ENCODE measurements at regions not wholly inside any gene's neighbourhood (a gene's known extent, or its start where the extent isn't known, plus 50 kb on each side); places are given as distances from the start of the nearest gene placed in this dataset.

DNA sequence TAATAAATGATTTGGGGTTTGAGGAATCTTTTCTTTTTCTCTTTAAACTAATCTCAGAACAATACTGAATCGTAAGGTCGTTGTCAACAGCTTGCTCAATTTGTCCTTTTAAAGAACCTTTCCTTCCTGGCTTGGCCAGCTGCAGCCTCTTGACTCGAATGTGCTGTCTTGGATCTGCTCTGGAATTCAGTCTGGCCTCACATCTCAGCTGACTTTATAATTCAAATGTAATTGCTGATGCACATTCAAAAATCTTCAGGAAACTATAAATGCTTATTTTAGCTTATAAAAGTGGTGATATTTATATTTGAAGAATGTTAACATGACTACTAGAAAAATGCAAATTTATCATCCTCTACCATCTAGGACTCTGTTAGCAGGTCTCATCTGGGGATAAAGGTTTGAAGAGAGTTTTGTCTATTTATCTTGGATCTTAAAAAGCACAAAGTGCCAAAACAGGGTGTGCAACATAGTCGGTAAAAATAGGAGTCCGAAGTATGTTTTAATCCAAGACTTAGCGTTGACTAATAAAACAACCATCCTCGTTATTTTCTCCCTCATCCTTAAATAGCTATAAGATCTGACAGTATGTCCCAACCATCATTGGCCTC is 1035.2 kb downstream of the MCTP2 start:
- Histone ChIP-seq H3K36me3 (ENCODE audit: insufficient read depth, low read length) (no peaks in the 10 kb centered on the region), H3K4me1 (ENCODE audit: insufficient read depth, low read length) (no peaks in the 10 kb centered on the region)

DNA sequence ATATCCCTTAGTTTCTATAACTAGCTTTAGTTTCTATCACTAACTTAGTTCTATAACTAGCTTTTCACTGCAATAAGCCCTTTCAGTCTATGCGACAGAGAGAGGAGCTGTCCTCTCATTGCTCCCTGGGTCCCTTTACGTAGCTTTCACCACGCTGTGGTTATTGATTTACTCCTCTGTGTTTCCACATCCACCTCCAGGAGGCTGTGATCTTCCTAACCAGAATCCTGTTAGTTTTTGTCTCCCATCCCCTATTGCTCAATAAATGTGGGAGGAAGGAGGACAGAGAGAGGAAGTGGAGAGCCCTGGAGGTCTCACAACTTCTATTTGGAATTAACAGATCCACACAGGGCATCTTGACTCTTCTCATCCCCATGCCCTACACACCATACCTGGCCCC is 1036.1 kb downstream of the MCTP2 start:
- no peaks in the 10 kb centered on the region for H3K9me3 ChIP-seq (ENCODE audit: control insufficient read depth, insufficient read depth, low read length)
- no peaks in the 10 kb centered on the region for H3K4me1 ChIP-seq (ENCODE audit: insufficient read depth, low read length)
- no peak overlapping the region for H3K9ac ChIP-seq (ENCODE audit: low read depth, low read length)
- no peaks in the 10 kb centered on the region for H3K36me3 ChIP-seq (ENCODE audit: insufficient read depth, low read length)

More for the DNA sequence above, 1035.2 kb downstream of the MCTP2 start:
- H3K9me3 ChIP-seq (ENCODE audit: control insufficient read depth, insufficient read depth, low read length), result no peaks in the 10 kb centered on the region
- H3K9ac ChIP-seq (ENCODE audit: low read depth, low read length), result no peak overlapping the region

DNA sequence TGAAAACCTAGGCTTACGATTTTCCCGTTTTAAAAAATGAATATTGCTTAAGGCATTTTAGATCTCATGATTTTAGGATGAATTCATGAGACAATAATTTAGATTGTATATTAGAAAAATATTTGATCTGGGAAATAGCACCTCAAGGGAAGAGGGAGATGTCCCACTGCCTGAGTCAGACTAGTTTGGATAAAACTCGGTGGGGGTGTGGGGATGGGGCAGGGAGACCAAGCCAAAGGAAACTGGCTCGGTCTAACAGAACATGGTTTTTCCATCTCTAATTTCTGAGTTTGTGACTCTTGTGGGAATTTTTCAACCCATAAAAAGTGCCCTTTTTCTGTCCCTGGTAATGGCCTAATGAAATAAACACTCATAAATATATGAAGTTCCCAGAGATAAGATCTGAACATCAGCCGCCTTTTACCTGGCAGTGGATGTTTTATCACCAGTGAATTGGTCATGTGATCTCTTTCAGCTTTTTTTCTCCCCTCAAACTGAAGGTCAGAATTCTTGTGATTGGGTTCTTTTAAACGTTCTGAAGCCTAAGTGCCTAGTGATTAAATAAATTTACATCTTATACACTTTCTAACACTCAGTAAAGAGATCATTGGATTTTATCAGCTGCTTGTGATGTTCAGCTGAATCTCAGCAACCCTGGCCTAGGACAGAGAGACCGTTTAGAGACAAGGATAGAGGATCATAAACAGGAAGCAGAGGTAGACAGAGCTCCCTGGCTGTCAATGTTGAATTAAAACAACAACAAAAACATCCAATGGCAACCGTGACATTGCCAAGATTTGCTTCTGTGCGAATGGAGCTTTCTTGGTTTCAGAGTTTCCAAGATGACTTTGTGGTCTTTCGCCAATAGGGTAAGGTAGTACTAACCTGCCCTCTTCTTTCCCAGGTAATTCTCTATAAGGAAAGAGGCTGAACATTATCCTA is 1038.2 kb downstream of the MCTP2 start:
- Histone ChIP-seq H3K9ac (ENCODE audit: low read depth, low read length) (no peak overlapping the region), H3K4me1 (ENCODE audit: insufficient read depth, low read length) (no peaks in the 10 kb centered on the region), H3K36me3 (ENCODE audit: insufficient read depth, low read length) (no peaks in the 10 kb centered on the region), H3K9me3 (ENCODE audit: control insufficient read depth, insufficient read depth, low read length) (peaks cover 4% of the 10 kb centered on the region; the same call in 1 of the 2 replicates)

DNA sequence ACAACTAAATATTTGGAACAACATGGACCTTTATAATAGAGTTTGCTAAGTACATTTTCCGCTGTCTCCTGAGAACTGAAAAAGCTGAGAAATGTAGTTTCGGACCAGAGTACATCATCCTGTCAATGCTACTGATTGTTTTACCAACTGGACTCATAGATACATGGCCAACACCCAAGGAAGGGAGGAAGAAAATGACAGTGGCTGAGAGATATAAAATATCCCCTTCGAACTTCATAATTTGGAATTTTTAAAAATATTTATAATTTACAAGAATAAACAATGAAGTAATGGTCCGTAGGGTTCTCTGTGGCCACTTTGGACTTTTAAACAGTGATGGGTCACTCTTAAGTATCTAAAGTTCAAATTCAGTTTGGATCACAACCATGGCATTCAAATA is 1042.7 kb downstream of the MCTP2 start:
- Histone ChIP-seq H3K9ac (ENCODE audit: low read depth, low read length) (no peak overlapping the region), H3K9me3 (ENCODE audit: control insufficient read depth, insufficient read depth, low read length) (peaks cover 4% of the 10 kb centered on the region; the same call in 1 of the 2 replicates), H3K36me3 (ENCODE audit: insufficient read depth, low read length) (no peaks in the 10 kb centered on the region), H3K4me1 (ENCODE audit: insufficient read depth, low read length) (no peaks in the 10 kb centered on the region)

DNA sequence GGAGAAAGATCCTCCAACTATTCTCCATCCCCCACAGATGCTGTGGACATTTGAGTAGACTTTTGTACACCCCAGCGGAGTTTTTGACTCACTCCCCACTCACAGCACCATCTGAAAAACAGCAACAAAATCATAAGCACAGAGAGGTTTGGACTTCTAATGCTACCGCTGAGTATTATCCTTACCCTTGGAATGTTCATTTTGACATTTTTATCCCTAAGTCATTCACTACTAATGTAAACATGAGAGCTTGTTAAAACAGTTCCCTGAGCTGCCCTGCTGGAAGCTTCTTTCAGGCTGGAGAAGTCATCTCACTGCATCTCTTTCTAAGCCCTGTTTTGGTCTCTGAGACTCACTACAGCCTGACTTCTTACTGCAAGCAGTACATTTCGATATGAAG is 1045.9 kb downstream of the MCTP2 start:
- no peaks in the 10 kb centered on the region for H3K36me3 ChIP-seq (ENCODE audit: insufficient read depth, low read length)
- H3K9me3 ChIP-seq (ENCODE audit: control insufficient read depth, insufficient read depth, low read length), result peaks cover 4% of the 10 kb centered on the region; the same call in 1 of the 2 replicates
- H3K9ac ChIP-seq (ENCODE audit: low read depth, low read length), result no peak overlapping the region
- no peaks in the 10 kb centered on the region for H3K4me1 ChIP-seq (ENCODE audit: insufficient read depth, low read length)

DNA sequence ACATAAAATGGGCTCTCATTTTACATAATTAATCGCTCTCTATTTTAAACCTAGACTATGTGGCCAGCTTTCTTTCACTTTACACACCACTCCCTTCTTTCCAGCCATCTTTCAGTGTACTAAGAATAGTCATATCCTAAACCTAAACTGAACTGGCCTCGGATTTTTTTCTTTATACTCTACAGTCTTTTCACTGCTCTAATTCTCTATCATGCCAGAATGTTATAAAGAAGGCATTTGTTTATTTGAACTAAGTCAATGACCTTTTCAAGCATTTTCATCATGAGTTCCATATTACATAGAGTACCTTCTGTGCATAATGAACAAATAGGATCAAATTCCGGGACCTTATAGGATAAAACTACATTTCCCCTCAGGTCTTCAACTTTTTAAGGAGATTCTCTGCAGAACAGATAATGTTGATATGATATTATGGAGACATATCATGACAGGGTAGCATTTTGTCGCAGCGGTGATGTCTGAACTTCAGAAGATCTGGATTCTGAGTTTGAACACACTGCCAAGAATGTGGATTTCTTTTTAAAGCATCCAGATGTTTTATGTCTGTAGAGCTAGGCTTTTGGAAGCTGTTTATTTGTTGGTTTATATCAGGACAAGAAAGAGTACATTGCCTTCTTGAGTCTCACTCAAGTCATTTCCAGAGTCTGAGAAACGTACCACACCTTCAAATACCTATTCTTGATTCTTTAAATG is 1047.3 kb downstream of the MCTP2 start:
- H3K9ac ChIP-seq (ENCODE audit: low read depth, low read length), result no peak overlapping the region

DNA sequence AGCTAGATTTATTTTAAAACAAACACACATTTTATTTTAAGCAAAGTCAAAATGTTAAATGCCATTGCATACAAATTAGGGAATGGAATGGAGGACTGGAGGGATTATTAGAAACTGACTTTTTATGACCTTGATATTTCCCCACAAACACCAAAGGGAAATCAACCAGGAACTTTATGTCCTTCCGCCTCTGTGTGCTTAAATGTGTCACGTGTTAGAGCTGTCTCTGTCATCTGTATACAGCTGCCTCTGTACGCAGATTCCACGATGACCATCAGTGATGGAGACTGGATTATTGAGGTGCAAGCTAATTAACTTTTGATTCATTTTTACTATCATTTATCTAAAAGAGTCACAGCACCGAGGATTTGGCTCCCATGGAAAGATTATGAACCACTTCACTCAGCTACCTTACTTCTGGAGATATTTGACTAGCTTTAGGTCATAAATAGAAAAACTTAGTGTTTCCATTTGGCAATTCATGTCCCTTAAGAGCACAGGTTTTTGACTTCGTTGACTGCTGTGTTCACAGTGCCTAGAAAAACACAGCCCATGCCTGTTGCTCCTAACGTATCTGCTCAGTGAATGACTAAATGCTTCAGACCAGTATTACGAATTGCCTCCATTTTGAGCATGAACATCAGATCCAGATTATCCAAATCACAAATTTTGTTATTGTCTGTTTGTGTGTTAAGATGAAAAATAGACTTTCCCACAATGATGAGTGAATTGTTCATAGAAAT is 1048.1 kb downstream of the MCTP2 start:
- Histone ChIP-seq H3K9ac (ENCODE audit: low read depth, low read length) (no peak overlapping the region), H3K36me3 (ENCODE audit: insufficient read depth, low read length) (no peaks in the 10 kb centered on the region), H3K4me1 (ENCODE audit: insufficient read depth, low read length) (no peaks in the 10 kb centered on the region), H3K9me3 (ENCODE audit: control insufficient read depth, insufficient read depth, low read length) (no peaks in the 10 kb centered on the region)

More for the DNA sequence above, 1047.3 kb downstream of the MCTP2 start:
- no peaks in the 10 kb centered on the region for H3K36me3 ChIP-seq (ENCODE audit: insufficient read depth, low read length)
- H3K9me3 ChIP-seq (ENCODE audit: control insufficient read depth, insufficient read depth, low read length), result no peaks in the 10 kb centered on the region
- H3K4me1 ChIP-seq (ENCODE audit: insufficient read depth, low read length), result no peaks in the 10 kb centered on the region

DNA sequence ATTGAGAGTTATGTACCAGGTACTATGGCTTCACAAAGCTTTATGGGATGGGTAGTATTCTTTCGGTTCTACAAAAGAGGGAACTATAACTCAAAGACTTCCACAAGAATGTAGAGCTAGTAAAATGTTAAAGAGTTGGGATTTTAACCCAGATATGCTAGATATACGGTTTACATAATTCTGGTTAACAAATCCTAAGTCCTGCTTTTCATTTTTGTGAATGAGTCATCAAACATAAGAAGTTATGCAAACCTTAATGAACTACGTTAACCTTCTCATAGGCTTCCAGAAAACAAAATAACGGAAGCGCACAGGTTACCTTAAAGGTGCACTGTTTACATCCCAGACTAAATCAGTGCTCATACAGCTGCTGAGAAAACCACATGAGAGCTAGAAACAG is 1049.3 kb downstream of the MCTP2 start:
- Histone ChIP-seq H3K36me3 (ENCODE audit: insufficient read depth, low read length) (no peaks in the 10 kb centered on the region), H3K4me1 (ENCODE audit: insufficient read depth, low read length) (no peaks in the 10 kb centered on the region), H3K9me3 (ENCODE audit: control insufficient read depth, insufficient read depth, low read length) (no peaks in the 10 kb centered on the region), H3K9ac (ENCODE audit: low read depth, low read length) (no peak overlapping the region)

DNA sequence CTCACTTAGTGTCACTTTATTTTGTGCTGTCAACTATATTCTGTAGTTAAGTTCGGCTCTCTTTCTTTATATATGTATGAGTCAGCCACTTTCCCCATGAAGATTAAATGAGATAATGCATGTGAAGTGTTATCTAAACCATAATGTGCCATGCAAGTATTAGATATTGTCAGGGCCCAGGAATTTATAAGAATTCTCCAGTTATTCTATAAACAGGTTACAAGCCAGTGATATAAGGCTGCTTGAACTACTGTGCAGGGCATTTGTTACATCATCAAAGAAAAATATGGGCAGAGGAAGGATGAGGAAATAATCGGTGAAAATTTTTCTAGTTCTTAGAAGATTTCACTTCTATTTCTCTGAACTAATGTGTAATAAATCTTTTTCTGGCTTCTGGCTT is 1049.0 kb upstream of the NR2F2 start:
- H3K4me1 ChIP-seq (ENCODE audit: insufficient read depth, low read length), result no peaks in the 10 kb centered on the region; the same call in 1 of the 2 replicates
- H3K9me3 ChIP-seq (ENCODE audit: control insufficient read depth, insufficient read depth, low read length), result no peaks in the 10 kb centered on the region
- no peak overlapping the region for H3K9ac ChIP-seq (ENCODE audit: low read depth, low read length)
- H3K36me3 ChIP-seq (ENCODE audit: insufficient read depth, low read length), result no peaks in the 10 kb centered on the region

DNA sequence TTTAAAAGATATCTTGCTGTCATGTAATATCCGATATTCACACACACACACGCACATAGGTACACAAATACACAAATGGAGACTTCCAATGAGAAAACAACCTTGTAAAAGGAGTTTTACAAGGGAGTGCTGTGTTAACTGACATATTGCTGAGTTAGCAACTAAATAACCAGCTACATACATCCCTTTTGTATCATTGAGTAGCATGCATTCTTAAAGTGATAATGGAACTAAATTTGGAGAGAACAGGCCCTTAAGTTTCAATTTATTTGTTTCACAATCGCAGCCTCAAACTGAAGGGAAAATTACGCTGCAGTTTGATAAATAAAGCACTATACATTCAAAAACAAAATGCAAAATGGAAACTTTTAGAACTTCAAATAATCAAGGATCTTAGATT is 1046.0 kb upstream of the NR2F2 start:
- peaks cover 9% of the 10 kb centered on the region; the same call in 1 of the 2 replicates for H3K4me1 ChIP-seq (ENCODE audit: insufficient read depth, low read length)
- no peak overlapping the region for H3K9ac ChIP-seq (ENCODE audit: low read depth, low read length)
- H3K9me3 ChIP-seq (ENCODE audit: control insufficient read depth, insufficient read depth, low read length), result no peaks in the 10 kb centered on the region
- no peaks in the 10 kb centered on the region for H3K36me3 ChIP-seq (ENCODE audit: insufficient read depth, low read length)

DNA sequence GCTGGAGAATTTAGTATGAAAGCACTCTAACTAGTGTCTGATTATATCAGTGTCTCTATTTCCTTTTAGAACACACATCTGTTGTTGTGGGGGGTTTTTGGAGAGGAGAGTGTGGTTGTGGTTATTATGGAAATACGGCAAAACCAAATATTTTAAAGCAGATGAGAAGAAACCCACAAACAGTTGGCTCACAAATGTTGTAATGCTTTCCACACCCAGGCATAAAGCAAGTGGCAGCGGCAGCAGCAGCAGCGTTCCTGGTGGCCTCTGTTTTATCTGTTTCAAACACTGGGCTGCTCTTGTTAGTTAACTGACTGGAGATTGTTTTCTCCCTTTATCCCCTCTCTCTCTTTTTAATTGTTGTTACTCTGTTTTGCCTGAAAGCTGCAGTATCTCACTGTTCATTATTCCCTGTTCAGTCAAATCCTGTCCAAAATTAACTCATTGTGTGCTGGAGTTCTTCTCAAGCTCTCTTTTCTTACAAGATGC is 1045.5 kb upstream of the NR2F2 start:
- peaks cover 9% of the 10 kb centered on the region; the same call in 1 of the 2 replicates for H3K4me1 ChIP-seq (ENCODE audit: insufficient read depth, low read length)
- H3K36me3 ChIP-seq (ENCODE audit: insufficient read depth, low read length), result no peaks in the 10 kb centered on the region
- H3K9ac ChIP-seq (ENCODE audit: low read depth, low read length), result no peak overlapping the region
- no peaks in the 10 kb centered on the region for H3K9me3 ChIP-seq (ENCODE audit: control insufficient read depth, insufficient read depth, low read length)

DNA sequence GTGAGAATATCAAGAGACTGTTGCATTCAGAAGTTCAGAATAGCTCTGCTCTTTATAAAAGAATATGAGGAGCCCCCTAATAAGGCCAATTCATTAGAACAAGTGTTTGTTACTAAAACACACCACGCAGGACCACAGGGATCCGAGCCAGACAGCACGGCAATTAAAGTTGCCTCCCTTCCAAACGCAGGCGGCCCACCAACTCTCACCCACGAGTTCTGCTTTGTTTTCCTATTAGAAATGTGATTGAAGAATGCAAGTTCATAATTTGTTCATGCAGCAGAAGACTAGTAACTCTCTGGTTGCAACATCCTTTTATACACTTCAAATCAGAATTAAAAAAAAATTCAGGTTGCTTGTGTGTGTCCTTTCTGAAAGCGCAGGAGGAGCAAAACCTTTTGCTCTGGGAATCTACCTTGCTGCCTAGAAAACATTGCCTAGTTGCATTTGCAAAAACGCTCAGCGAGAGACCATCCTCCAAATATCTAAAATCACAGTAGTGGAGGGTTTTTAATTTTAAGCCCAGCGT is 1044.1 kb upstream of the NR2F2 start:
- H3K4me1 ChIP-seq (ENCODE audit: insufficient read depth, low read length), result peaks cover 9% of the 10 kb centered on the region; the same call in 1 of the 2 replicates
- H3K9ac ChIP-seq (ENCODE audit: low read depth, low read length), result peak overlapping the region; percentile 45; the same call in 1 of the 2 replicates
- no peaks in the 10 kb centered on the region for H3K36me3 ChIP-seq (ENCODE audit: insufficient read depth, low read length)
- no peaks in the 10 kb centered on the region for H3K9me3 ChIP-seq (ENCODE audit: control insufficient read depth, insufficient read depth, low read length)

DNA sequence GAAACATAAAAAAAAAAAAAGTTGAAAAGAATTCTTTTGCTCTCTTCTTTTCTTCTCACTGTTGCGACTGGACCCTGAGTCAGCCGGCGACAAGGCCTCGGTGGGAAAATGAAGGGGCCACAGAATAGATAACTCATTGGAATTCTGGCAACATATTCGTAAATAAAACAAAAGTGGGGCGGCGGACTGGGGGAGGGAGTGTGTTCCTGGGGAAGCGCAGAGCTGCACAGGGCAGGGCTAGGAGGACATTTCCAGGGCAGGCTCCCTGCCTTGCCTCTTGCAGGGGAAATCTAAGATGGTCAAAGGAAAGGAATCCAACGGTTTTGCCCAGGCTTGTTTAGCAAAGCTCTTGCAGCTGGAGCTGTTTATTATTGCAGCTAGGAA is 1042.8 kb upstream of the NR2F2 start:
- Histone ChIP-seq H3K4me1 (ENCODE audit: insufficient read depth, low read length) (peaks cover 9% of the 10 kb centered on the region; the same call in 1 of the 2 replicates), H3K36me3 (ENCODE audit: insufficient read depth, low read length) (no peaks in the 10 kb centered on the region), H3K9me3 (ENCODE audit: control insufficient read depth, insufficient read depth, low read length) (no peaks in the 10 kb centered on the region), H3K9ac (ENCODE audit: low read depth, low read length) (peak overlapping the region; percentile 45; the same call in 1 of the 2 replicates)
